HepG2 (cell line): ENCODE measurements at regions not wholly inside any gene's neighbourhood (a gene's known extent, or its start where the extent isn't known, plus 50 kb on each side); places are given as distances from the start of the nearest gene placed in this dataset.

Experiments
- ATAC-seq: fragments of 200-7000 bp; cut with Tn5 transposase; 3 replicates; pipeline ENCODE4 v1.9.1; 2020; ENCODE audit warnings: mild to moderate bottlenecking, moderate library complexity
- BruUV-seq: library from RNA; stranded (reverse); fragments of 400-500 nt; replicated peaks from 2 replicates; lab custom pipeline; 2021; lab: Mats Ljungman, UMichigan
- CTCF ChIA-PET: fragments of 300-600 bp; formaldehyde crosslinking; extraction: SDS; loops from one replicate; lab custom pipeline; 2021; ENCODE audit warnings: low total read pairs, inconsistent platforms, low intra/inter-chr PET ratio; lab: Yijun Ruan, JAX
- POLR2A ChIA-PET: fragments of 350-600 bp; sonication (Branson Sonifier 250); formaldehyde crosslinking; loops from one replicate; lab custom pipeline; 2020; ENCODE audit warnings: antibody characterized with exemption, inconsistent platforms; lab: Yijun Ruan, JAX
- DNase-seq: peaks from one replicate; pipeline ENCODE4 v3.0.0-alpha.2; 2015; ENCODE audit warnings: low spot score
- FAIRE-seq: peaks from 3 replicates; lab custom pipeline; 2011; peaks lifted over from hg19 to GRCh38; lab: Jason Lieb, UNC
- H2AFZ ChIP-seq: one replicate; pipeline ENCODE4 v1.6.1; 2011; ENCODE audit warnings: low read length, inconsistent platforms
- H3K27ac ChIP-seq: fragments of 300-600 bp; 3 replicates; pipeline ENCODE4 v1.8.0; 2011; ENCODE audit warnings: mixed run types, mild to moderate bottlenecking, mixed read lengths, low read length, inconsistent platforms; ENCODE audit not compliant: insufficient read depth; ENCODE audit errors: extremely low read length
- H3K27me3 ChIP-seq, 2 experiments: fragments of 200-600 bp in 1 of 2; 2 replicates in 1 of 2; 3 replicates in 1 of 2; pipeline versions ENCODE4 v1.6.0 to v1.8.0; 2011; ENCODE audit warnings: low read length in 2 of 2, mild to moderate bottlenecking in 2 of 2, moderate library complexity in 2 of 2, inconsistent platforms in 1 of 2; ENCODE audit not compliant: insufficient read depth in 2 of 2, control insufficient read depth in 1 of 2
- H3K36me3 ChIP-seq, 2 experiments: fragments of 200-600 bp in 1 of 2; replicated peaks in 1 of 2; 2 replicates in 1 of 2; 3 replicates in 1 of 2; pipeline versions ENCODE4 v1.5.1 to v1.8.0; 2011; ENCODE audit warnings: low read length in 2 of 2, inconsistent platforms in 1 of 2; ENCODE audit not compliant: insufficient read depth in 2 of 2, control insufficient read depth in 1 of 2
- H3K4me1 ChIP-seq: 2 replicates; pipeline ENCODE4 v1.5.1; 2012; ENCODE audit warnings: low read length, inconsistent platforms; ENCODE audit not compliant: insufficient read depth
- H3K4me2 ChIP-seq: 2 replicates; pipeline ENCODE4 v1.6.0; 2011; ENCODE audit warnings: low read depth, low read length, inconsistent platforms
- H3K4me3 ChIP-seq, 3 experiments: fragments of 200-600 bp in 1 of 3; sonication (generic), shearing (Covaris generic) in 1 of 3; replicated peaks in 1 of 3; 2 replicates each; pipeline ENCODE4 v1.5.1; 2011 to 2016; ENCODE audit warnings: low read length in 3 of 3, inconsistent platforms in 2 of 3, low read depth in 2 of 3, mild to moderate bottlenecking in 2 of 3, control low read depth in 1 of 3, mixed read lengths in 1 of 3; ENCODE audit not compliant: insufficient read depth in 1 of 3
- H3K79me2 ChIP-seq: one replicate; pipeline ENCODE4 v1.6.1; 2011; ENCODE audit warnings: low read length, inconsistent platforms; ENCODE audit not compliant: insufficient read depth
- H3K9ac ChIP-seq: 2 replicates; pipeline ENCODE4 v1.6.0; 2011; ENCODE audit warnings: mild to moderate bottlenecking, low read depth, low read length, inconsistent platforms; ENCODE audit not compliant: insufficient read depth
- H3K9me3 ChIP-seq: 2 replicates; pipeline ENCODE4 v1.5.1; 2012; ENCODE audit warnings: mild to moderate bottlenecking, low read length
- H4K20me1 ChIP-seq: 2 replicates; pipeline ENCODE4 v1.6.0; 2011; ENCODE audit warnings: inconsistent platforms, mild to moderate bottlenecking, low read length, moderate library complexity; ENCODE audit not compliant: insufficient read depth
- GATA4 ChIP-seq: sonication (generic); IDR thresholded peaks from 2 replicates; pipeline ENCODE4 v1.6.1; 2016; ENCODE audit warnings: antibody characterized with exemption, low read depth, borderline replicate concordance
- PLRG1 ChIP-seq: fragments of 450-650 bp; conservative IDR thresholded peaks from 2 replicates; pipeline ENCODE4 v1.6.1; 2016
- ZMYM4 ChIP-seq: sonication (generic); formaldehyde crosslinking; IDR thresholded peaks from 2 replicates; pipeline ENCODE4 v1.8.1; 2023; ENCODE audit warnings: mild to moderate bottlenecking, missing genetic modification reagents
- ZNF124 ChIP-seq: sonication (generic); formaldehyde crosslinking; IDR thresholded peaks from 2 replicates; pipeline ENCODE4 v1.4.0; 2020; ENCODE audit warnings: missing genetic modification reagents
- ZNF510 ChIP-seq: sonication (generic); formaldehyde crosslinking; IDR thresholded peaks from 2 replicates; pipeline ENCODE4 v1.4.0; 2020; ENCODE audit warnings: low read depth, mild to moderate bottlenecking, missing genetic modification reagents
- WGBS: methylation state at CpG from one replicate; pipeline ENCODE4 v1.1.6; 2017; ENCODE audit warnings: low lambda C conversion rate; 5-methylcytosine and 5-hydroxymethylcytosine counted together
- in situ Hi-C: cut with HindIII; loops from 2 replicates; pipeline ENCODE4 v1.10.0; 2017; ENCODE audit warnings: low pct_unique_long_range_greater_than_20kb; ENCODE audit not compliant: extremely low pct_ligation_motif_present
- intact Hi-C: fragments of 100-400 bp; cut with micrococcal nuclease; formaldehyde crosslinking; loops from one replicate; pipeline ENCODE4 v1.10.0; 2022; ENCODE audit not compliant: unreplicated experiment
- TF ChIP-seq, protein P1 (sequence below): sonication (generic); formaldehyde crosslinking; IDR thresholded peaks from 2 replicates; pipeline ENCODE4 v1.8.0; 2022; ENCODE audit warnings: mild to moderate bottlenecking, missing genetic modification reagents
- TF ChIP-seq, protein P2 (sequence below): sonication (generic); formaldehyde crosslinking; IDR thresholded peaks from 2 replicates; pipeline ENCODE4 v1.4.0; 2020; ENCODE audit warnings: mild to moderate bottlenecking, low read depth, missing genetic modification reagents

DNA sequence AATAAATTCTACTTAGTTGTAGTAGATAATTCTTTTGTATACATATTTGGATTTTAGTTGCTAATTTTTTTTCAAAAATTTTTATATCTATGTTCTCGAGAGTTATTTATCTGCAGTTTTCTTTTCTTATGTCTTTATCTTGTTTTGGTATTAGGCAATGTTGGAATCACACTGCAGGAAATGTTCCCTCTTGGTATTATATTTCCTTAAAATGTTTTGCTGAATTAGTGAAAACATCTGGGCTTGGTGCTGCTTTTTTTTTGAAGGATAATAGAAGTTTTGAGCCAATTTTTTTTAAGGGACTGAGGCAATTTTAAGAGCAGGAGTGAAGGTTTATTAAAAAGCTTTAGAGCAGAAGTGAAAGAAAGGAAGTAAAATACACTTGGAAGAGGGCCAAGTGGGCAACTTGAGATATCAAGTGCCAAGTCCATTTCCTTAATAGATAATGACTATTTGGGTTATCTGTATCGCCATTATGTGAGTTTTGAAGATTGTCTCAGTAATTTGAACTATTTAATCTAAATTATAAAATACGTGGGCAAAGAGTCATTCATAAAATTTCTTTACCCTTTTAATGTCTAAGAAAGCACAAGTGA, 1390.1 kb upstream of the CDH8 start:
- in situ Hi-C loops: no loop called here
- DNase-seq: no peak
- CTCF ChIA-PET: no interaction called here
- Histone ChIP-seq H2AFZ (no peak overlapping the region), H4K20me1 (no peaks in the 10 kb centered on the region), H3K4me1 (no peaks in the 10 kb centered on the region), H3K4me3 (no peak overlapping the region), H3K27me3 (no peaks in the 10 kb centered on the region), H3K27ac (no peak overlapping the region), H3K4me2 (no peak overlapping the region), H3K9ac (no peak overlapping the region), H3K9me3 (peaks cover 25% of the 10 kb centered on the region; the same call in 1 of the 2 replicates), H3K36me3 (no peaks in the 10 kb centered on the region), H3K79me2 (no peaks in the 10 kb centered on the region)
- POLR2A ChIA-PET: no interaction called here
- no peak for FAIRE-seq
- 3% methylated on average over 3 of the region's 3 CpGs for WGBS
- ATAC-seq: no peak
- intact Hi-C loops: no loop called here
- BruUV-seq: no TSS peak
- TF ChIP-seq ZNF124 (CRISPR knock-in tag) (no peak), GATA4 (no peak), PLRG1 (no peak), ZNF510 (CRISPR knock-in tag) (no peak), ZMYM4 (CRISPR knock-in tag) (no peak)
- TF ChIP-seq, protein P1, sequence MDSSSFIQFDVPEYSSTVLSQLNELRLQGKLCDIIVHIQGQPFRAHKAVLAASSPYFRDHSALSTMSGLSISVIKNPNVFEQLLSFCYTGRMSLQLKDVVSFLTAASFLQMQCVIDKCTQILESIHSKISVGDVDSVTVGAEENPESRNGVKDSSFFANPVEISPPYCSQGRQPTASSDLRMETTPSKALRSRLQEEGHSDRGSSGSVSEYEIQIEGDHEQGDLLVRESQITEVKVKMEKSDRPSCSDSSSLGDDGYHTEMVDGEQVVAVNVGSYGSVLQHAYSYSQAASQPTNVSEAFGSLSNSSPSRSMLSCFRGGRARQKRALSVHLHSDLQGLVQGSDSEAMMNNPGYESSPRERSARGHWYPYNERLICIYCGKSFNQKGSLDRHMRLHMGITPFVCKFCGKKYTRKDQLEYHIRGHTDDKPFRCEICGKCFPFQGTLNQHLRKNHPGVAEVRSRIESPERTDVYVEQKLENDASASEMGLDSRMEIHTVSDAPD (CRISPR knock-in tag): no peak
- TF ChIP-seq, protein P2, sequence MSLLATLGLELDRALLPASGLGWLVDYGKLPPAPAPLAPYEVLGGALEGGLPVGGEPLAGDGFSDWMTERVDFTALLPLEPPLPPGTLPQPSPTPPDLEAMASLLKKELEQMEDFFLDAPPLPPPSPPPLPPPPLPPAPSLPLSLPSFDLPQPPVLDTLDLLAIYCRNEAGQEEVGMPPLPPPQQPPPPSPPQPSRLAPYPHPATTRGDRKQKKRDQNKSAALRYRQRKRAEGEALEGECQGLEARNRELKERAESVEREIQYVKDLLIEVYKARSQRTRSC (CRISPR knock-in tag): no peak
